ENCODE measurements at regions not wholly inside any gene's neighbourhood (a gene's known extent, or its start where the extent isn't known, plus 50 kb on each side); places are given as distances from the start of the nearest gene placed in this dataset.

DNA sequence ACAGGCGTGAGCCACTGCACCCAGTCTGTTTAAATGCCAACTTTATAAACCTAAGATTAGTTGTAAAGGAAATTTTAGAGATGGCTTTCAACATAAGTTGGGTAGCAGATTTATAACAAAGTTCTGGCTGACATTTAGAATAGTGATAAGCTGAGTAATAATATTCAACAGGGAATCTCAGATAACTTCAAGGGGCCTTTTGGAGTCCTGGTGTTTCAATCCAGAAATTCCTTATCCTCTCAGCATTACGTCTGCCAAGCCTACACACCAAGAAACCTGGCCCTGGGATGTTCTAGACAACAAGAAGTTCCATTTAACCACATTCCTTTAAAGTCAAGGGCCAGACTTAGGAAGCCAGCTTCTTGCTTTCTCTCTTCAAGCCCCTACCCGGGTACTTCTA lies 59.5 kb upstream of the DYRK2 start:
- DNase-seq (ENCODE audit: low spot score), result no peak

DNA sequence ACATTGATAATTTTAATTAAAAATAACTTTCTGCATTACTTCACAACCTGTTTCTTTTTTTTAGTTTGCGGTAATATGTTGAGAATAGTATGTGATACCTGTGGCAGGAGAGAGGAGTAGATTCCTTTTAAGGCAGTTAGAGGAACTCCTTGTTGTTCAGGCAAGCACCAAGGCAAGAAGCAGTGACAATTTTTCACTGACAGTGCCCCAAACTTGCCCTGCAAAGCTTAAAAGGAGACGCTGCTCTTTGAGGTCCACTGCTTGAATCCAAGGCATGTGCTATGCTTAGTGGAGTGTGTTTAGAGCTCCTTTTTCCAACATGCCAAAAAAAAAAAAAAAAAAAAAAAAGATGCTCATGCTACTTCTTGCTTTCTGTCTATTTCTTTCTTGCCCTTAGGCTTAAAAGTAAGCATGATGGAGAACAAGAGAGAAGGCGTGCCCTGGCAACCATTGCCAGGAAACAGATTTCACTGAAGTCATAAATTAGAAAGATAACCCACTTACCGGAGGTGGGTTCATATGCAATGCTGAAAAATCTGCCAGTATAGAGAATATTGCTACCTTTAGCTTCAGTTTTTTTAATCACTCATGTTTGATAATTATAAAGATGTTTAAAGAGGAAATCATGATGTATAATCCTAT lies 58.3 kb upstream of the DYRK2 start:
- no peak for DNase-seq (ENCODE audit: low spot score)

DNA sequence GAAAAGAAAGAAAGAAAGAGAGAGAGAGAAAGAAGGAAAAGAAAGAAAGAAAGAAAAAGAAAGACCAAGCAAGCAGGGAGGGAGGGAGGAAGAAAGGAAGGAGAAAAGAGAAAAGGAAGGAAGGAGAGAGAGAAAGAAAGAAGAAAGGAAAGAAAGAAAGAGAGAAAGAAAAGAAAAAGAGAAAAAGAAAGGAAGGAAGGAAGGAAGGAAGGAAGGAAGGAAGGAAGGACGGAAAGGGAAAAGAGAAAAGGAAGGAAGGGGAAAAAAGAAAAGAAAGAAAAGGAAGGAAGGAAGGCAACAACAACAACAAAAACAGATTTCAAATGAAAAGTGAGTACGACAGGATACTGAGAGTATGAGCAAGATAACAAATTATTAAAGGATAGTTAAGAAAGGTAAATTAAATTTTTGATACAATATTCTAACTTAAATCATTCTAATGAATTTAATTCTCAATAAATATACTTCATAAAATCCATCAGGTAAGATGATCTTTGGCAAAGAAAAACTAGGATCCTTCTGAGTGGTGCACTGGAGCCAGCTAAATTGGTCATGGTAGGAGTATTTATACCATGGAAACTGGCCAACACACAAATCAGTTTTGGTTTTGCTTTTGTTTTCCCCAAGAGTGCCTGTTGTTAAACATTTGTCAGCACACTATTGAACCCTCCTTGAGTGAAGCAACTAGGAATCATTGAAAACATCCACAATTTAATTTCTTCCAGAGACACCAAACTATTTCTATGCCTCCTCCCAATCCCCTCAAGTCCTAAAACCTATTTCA lies 56.1 kb upstream of the DYRK2 start:
- no peak for DNase-seq (ENCODE audit: low spot score)

GRCh38 chr12:67593041-67593440 lies 55.5 kb upstream of the DYRK2 start:
- DNase-seq (ENCODE audit: low spot score), result no peak

DNA sequence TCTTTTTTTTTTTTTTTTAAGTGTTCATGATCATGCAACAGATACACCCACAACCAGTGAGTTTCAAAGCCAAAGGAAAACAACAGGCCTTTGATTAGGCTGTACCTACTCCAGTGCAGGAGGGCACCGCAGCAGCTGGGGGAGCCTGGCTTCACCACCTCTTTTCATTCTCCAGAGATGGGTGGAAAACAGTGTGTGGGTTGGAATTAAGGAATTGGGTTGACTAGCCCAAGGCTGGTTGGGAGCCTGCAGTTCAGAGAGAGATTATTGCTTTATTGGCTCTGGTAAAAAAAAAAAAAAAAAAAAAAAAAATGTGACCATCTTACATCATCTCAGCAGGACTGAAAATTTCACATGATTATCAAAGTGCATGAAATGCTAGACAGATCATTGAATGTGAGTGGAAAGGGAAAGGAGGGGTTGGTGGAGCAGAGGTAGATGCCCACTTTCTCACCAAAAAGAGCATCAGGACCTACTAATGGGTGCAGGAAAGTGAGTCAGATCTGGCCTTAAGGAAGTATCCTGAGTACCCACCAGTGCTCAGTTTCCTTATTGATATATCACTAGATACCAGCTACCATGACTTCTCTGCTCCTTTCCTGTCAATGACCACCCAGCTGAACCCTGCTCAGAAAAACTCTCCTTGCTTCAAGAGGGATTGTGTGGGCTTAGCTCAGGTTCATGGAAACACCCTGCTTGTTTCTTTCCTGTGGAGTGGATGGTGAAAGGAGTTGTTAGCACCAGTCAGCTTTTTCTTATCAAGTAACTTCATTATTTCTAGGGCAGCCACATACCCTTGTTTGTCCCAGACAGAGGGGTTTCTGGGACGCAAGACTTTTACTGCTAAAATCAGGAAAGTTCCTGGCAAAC lies 54.8 kb upstream of the DYRK2 start:
- no peak for DNase-seq (ENCODE audit: low spot score)

DNA sequence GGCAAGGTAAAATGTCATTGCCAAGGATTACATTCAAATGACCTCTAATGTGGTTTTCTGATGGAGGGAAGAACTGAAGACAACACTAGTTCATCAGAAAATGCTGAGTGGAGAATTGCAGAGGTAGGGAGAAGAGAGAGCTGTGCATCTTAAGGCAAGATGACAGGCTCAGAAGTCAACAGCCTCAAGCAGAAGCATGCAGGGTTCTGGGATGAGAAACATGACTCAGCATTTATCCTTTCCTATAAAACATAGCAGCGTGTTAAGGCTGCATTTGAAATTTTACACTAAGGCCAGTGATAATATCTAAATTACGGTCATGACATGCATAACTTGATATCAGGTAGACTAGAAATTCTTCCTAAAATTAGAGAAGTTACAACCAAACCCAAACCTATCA lies 53.7 kb upstream of the DYRK2 start:
- DNase-seq (ENCODE audit: low spot score), result no peak

- no peak for DNase-seq (ENCODE audit: low spot score)
Measured at GRCh38 chr12:67595365-67595764, 53.2 kb upstream of the DYRK2 start.

GRCh38 chr12:67598598-67598997 lies 49.9 kb upstream of the DYRK2 start:
- no peak for DNase-seq (ENCODE audit: low spot score)
